ENCODE measurements at regions not wholly inside any gene's neighbourhood (a gene's known extent, or its start where the extent isn't known, plus 50 kb on each side); places are given as distances from the start of the nearest gene placed in this dataset.

- TF ChIP-seq CTCF (IDR thresholded peaks at IDR 0.05) = no peak
- no peak for TF ChIP-seq POLR2A (IDR thresholded peaks at IDR 0.05)
These were observed 335.5 kb downstream of the ZNF674 start for GRCh38 chrX:46209768-46210167.
